Spinal cord (tissue), 9 donors: ENCODE measurements at regions not wholly inside any gene's neighbourhood (a gene's known extent, or its start where the extent isn't known, plus 50 kb on each side); places are given as distances from the start of the nearest gene placed in this dataset.

Experiments
- DNase-seq, 6 donors: peaks; one replicate each; pipeline versions ENCODE4 v3.0.0 to v3.0.0-alpha.2; 2013 to 2015; ENCODE audit warnings: low spot score in 6 of 6, low read depth in 4 of 6
- H3K27ac ChIP-seq: one replicate; pipeline ENCODE4 v1.5.1; 2013; ENCODE audit warnings: low read depth, low read length, control low read depth
- H3K27me3 ChIP-seq: one replicate; pipeline ENCODE4 v1.6.1; 2013; ENCODE audit warnings: low read length; ENCODE audit not compliant: control insufficient read depth, insufficient read depth
- H3K36me3 ChIP-seq: one replicate; pipeline ENCODE4 v1.6.1; 2013; ENCODE audit warnings: low read length; ENCODE audit not compliant: control insufficient read depth, insufficient read depth
- H3K4me1 ChIP-seq: one replicate; pipeline ENCODE4 v1.6.1; 2013; ENCODE audit warnings: low read length; ENCODE audit not compliant: control insufficient read depth, insufficient read depth
- H3K4me3 ChIP-seq: one replicate; pipeline ENCODE4 v1.5.1; 2013; ENCODE audit warnings: low read depth, low read length, control low read depth
- H3K9me3 ChIP-seq: one replicate; pipeline ENCODE4 v1.6.1; 2013; ENCODE audit warnings: low read length; ENCODE audit not compliant: control insufficient read depth, insufficient read depth
- WGBS: methylation state at CpG from one replicate; pipeline ENCODE4 v1.1.5; 2013; ENCODE audit warnings: missing lambda C conversion rate; ENCODE audit not compliant: insufficient coverage; 5-methylcytosine and 5-hydroxymethylcytosine counted together
- donor health status: healthy.

DNA sequence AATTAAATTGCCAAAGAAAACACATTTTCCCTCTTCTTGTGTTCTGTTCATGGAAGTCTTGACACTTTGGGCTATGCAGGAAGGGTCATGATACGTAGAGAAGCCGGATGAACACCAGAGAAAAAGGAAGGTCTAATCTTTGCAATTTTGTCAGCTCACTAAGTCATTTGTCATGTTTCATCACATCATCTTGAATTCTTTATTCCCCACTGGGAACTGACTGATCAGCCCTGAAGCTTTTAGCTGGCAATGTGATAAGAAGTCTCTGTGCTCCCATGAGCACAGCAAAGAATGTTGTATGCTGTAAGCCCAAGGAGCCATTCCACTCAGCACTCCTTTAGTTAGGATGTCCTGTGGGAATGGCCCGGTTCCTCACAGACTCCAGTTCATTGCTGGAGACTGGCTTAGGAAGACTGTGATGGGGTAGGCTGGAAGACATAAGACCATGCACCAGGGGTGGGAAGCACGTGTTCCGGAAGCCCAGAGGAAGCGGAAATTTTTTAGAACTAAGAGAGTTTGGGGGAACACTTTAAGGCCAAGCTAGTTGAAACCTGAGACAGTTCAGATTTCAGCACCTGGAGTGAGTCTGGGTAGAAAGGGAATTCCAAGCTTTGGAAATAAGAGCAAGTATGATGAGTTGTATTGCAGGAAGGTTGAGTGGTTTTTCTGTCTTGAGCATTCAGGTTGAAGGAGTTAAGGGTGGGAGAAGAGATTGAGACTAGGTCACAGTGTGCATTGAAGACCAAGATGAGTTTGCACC lies 306.7 kb upstream of the MTNR1B start:
- H3K4me1 ChIP-seq: peaks cover 2% of the 10 kb centered on the region
- no peak for DNase-seq
- H3K27ac ChIP-seq: no peak overlapping the region
- no peaks in the 10 kb centered on the region for H3K27me3 ChIP-seq
- H3K9me3 ChIP-seq: no peaks in the 10 kb centered on the region
- H3K36me3 ChIP-seq: no peaks in the 10 kb centered on the region
- 95% methylated on average over 4 of the region's 6 CpGs for WGBS
- no peak overlapping the region for H3K4me3 ChIP-seq

DNA sequence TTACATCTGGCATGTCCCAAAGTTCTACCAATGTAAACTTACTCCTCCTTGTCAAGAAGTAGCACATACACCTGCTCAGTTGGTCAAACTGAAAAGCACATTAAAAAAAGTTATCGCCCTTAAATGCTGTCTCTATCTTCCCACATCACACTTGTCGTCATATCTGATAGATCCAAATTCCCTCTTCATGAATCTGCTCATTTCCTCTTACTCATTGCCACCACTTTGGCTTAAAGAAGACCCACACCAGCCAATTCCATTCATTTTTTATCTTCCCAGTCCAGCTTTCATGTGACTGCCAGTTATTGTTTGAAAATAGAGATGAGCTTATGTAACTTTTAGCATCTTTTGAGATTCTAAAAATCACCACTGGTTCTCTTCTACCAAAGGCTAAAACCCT lies 305.9 kb upstream of the MTNR1B start:
- Histone ChIP-seq H3K36me3 (no peaks in the 10 kb centered on the region), H3K4me3 (no peak overlapping the region), H3K27ac (no peak overlapping the region), H3K9me3 (no peaks in the 10 kb centered on the region), H3K27me3 (no peaks in the 10 kb centered on the region), H3K4me1 (peaks cover 2% of the 10 kb centered on the region)
- no peak for DNase-seq
- 92% methylated on average over 2 of the region's 2 CpGs for WGBS

DNA sequence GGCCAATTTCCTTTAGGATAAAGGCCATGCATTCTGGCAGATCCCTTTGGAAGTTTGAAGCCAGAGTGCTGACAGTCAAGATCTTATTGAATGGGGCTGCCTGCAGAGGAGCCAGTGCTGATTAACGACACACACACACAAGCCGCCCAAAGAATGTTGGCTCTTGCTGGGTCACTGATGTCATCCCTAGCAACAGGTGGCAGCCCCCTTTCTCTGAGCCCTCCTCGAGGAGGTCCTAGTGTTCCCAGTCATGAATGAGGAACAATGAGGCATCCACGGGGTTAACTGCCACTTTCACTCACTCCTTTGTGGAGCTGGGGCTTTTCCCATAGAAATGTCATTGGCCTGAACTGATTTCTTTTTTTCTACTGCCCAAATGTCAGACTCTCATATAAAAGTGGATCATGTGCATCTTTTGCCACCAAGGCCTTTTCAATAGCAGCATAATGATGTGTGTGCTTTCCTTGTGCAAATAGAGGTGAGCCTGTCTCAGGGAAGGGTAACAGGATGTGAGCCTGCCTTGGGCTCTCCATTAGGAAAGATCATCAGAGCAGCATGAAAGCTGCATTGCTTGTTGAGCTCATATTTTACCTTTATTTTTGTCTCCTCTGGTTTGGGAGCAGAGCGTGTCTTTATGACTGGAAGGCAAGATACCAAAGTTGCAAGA lies 301.8 kb upstream of the MTNR1B start:
- DNase-seq: peak in 5 of 6 donors; percentile 54 to 90 (median 76)
- WGBS: 26% methylated on average over 4 of the region's 5 CpGs
- no peaks in the 10 kb centered on the region for H3K9me3 ChIP-seq
- H3K4me1 ChIP-seq: peaks cover 2% of the 10 kb centered on the region
- H3K27me3 ChIP-seq: no peaks in the 10 kb centered on the region
- no peak overlapping the region for H3K4me3 ChIP-seq
- peak overlapping the region; percentile 10 for H3K27ac ChIP-seq
- H3K36me3 ChIP-seq: no peaks in the 10 kb centered on the region

DNA sequence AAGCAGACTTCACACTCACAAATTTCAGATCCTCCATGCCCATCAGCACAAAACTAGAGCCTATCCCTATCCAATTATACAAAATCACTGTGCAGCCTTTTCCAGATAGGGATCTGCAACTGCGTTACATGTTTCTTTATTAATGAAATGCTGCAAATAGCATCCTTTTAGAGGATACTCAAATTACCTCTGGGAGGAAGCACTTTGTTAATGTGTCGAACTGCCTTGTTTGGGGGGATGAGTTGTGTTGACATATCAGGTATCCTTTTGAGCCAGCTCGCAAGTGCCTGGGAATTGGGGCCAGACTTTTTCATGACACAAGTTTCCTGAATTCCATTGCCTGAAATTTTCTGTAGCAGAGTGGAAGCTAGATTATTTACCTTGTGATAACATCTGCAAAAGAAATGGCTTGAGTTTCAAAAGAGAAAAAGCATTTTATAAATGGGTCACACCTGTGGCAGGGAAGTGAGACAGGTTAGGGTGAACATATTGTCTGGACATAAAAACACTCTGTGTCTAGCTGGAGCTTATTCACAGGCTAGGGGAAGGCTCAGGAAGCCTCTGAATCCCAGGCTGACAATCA lies 299.1 kb upstream of the MTNR1B start:
- WGBS: 80% methylated on average over 1 of the region's 3 CpGs
- Histone ChIP-seq H3K27me3 (no peaks in the 10 kb centered on the region), H3K27ac (no peak overlapping the region), H3K4me1 (peaks cover 2% of the 10 kb centered on the region), H3K4me3 (no peak overlapping the region), H3K9me3 (no peaks in the 10 kb centered on the region), H3K36me3 (no peaks in the 10 kb centered on the region)
- DNase-seq: no peak

DNA sequence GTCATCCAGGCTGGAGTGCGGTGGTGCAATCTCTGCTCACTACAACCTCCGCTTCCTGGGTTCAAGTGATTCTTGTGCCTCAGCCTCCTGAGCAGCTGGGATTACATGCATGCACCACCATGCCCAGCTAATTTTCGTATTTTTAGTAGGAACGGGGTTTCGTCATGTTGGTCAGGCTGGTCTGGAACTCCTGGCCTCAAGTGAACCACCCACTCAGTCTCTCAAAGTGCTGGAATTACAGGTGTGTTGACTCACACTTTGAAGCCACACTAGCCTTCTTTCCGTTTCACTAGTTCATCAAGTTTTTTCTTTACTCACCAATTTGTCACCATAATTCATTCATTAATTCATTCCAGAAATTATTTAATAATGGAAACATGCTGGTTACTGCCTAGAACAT lies 298.4 kb upstream of the MTNR1B start:
- Histone ChIP-seq H3K27me3 (no peaks in the 10 kb centered on the region), H3K9me3 (no peaks in the 10 kb centered on the region), H3K27ac (no peak overlapping the region), H3K36me3 (no peaks in the 10 kb centered on the region), H3K4me1 (peaks cover 2% of the 10 kb centered on the region), H3K4me3 (no peak overlapping the region)
- DNase-seq: no peak
- WGBS: 91% methylated on average over 5 of the region's 6 CpGs

DNA sequence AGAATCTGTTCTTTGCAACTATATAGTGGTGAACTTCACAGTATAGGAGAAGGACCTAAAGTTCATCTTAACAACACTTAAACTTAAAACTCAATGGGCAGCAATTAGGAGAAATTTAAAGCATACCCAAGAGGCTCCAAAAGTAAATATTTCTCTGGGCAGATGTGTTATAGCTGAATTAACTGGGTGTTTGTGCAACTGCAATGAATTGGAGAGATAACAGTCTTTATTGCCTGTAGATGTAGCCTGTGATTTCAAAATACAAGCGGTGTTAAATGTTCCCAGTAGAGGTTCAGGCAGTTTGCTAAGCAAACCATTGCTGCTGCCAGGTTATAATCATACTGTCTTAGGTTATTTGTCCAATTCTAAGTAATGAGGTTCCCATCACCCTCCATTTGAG lies 294.1 kb upstream of the MTNR1B start:
- no CpG with 5 or more reads among the region's 1 CpG for WGBS
- no peaks in the 10 kb centered on the region for H3K9me3 ChIP-seq
- no peaks in the 10 kb centered on the region for H3K36me3 ChIP-seq
- DNase-seq: peak in 1 of 6 donors; percentile 72
- H3K4me1 ChIP-seq: no peaks in the 10 kb centered on the region
- H3K4me3 ChIP-seq: no peak overlapping the region
- H3K27ac ChIP-seq: no peak overlapping the region
- no peaks in the 10 kb centered on the region for H3K27me3 ChIP-seq

DNA sequence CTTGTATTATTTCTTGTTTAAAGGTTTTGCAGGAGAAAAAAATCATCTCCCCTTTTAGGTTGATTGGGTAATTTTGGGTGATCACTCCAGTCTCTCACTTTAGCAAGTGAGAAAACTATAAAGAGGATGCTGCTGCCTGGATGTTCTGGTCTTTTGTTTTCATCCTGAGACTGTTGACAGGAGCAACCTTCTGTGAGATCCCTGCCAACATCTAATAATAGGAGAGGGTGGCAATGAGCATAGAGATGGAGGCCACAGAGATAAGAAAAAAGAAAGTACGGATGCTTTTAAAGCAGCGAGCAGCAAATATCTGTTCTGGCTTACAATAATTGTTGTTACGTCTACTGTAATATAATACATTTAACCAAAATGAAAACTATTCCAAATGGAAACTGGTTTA lies 293.6 kb upstream of the MTNR1B start:
- Histone ChIP-seq H3K9me3 (no peaks in the 10 kb centered on the region), H3K27me3 (no peaks in the 10 kb centered on the region), H3K4me1 (no peaks in the 10 kb centered on the region), H3K27ac (no peak overlapping the region), H3K36me3 (no peaks in the 10 kb centered on the region), H3K4me3 (no peak overlapping the region)
- WGBS: no CpG with 5 or more reads among the region's 3 CpGs
- DNase-seq: no peak

DNA sequence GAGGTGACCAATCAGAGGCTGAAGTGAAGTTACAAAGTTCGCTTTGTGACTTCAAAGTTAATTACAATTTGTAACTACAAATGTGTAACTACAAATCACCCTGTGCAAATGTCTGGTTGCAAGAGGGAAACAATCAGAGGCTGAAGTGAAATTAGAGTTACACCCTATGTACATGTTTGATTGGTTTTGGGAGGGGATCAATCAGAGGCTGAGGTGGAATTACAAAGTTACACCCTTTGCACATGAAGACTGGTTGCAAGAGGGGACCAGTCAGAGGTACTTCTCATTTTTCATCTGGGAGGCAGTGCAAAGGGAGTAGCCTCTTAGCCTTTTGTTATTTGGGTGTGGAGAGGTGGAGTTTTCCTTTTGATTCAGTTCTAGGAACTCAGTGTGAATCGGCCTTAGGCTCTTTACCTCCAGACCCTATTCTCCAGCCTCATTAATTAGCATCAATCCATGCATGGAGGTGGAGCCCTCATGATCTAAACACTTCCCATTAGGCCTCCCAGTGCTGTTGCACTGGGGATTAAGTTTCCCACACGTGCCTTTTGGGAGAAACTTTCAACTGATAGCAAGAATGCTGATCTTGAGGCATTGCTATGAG lies 291.3 kb upstream of the MTNR1B start:
- no CpG with 5 or more reads among the region's 3 CpGs for WGBS
- no peaks in the 10 kb centered on the region for H3K4me1 ChIP-seq
- H3K4me3 ChIP-seq: no peak overlapping the region
- no peaks in the 10 kb centered on the region for H3K36me3 ChIP-seq
- H3K27ac ChIP-seq: no peak overlapping the region
- H3K9me3 ChIP-seq: no peaks in the 10 kb centered on the region
- no peaks in the 10 kb centered on the region for H3K27me3 ChIP-seq
- DNase-seq: no peak

DNA sequence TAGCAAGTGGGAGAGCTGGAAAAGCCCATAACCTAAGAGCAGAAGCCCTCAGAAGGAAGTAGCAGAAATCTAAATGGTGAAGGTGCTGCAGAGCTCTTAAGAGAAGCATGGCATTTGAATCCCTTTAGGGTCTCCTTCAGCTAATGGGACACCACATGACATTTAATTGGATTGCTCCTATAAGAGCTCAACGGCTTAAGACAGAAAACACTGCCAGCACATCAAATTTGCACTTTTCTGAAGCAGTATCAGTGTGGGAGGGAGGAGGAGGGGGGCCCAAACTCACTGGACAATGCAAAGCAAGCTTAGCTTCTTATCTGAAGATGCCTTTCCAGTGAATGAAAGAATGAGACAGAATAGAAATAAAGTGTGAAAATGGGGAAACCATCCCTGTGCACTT lies 287.9 kb upstream of the MTNR1B start:
- peak in 1 of 6 donors; percentile 58 for DNase-seq
- H3K4me3 ChIP-seq: no peak overlapping the region
- no peaks in the 10 kb centered on the region for H3K9me3 ChIP-seq
- no peaks in the 10 kb centered on the region for H3K36me3 ChIP-seq
- no CpG with 5 or more reads among the region's 1 CpG for WGBS
- no peaks in the 10 kb centered on the region for H3K4me1 ChIP-seq
- H3K27me3 ChIP-seq: no peaks in the 10 kb centered on the region
- no peak overlapping the region for H3K27ac ChIP-seq
